ENCODE measurements at regions not wholly inside any gene's neighbourhood (a gene's known extent, or its start where the extent isn't known, plus 50 kb on each side); places are given as distances from the start of the nearest gene placed in this dataset.

DNA sequence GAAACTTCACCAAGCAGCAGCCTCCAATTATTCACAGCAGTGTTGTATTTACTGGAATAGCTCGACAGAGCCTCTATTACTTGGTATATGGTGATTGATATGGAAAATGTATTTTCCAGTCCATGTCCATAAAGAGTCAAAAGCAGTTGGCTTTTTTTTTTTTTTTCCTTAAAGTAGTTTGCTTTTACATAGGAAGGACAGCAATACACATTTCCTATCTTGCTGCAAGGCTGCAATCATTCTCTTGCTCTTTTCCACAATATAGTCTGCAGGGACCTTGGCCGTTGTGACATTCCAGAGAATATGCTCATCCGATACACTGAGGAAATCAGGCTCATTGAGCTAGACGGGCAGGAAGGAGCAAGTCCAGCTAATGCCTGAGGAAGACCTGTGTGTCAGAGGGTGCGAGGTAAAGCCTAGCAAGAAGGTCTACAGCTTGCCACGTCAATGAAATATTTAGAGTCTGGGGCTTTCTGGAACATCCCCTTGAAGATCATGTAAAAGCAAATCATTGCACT, 131.1 kb downstream of the ENGASE start:
- TF ChIP-seq, protein P1, sequence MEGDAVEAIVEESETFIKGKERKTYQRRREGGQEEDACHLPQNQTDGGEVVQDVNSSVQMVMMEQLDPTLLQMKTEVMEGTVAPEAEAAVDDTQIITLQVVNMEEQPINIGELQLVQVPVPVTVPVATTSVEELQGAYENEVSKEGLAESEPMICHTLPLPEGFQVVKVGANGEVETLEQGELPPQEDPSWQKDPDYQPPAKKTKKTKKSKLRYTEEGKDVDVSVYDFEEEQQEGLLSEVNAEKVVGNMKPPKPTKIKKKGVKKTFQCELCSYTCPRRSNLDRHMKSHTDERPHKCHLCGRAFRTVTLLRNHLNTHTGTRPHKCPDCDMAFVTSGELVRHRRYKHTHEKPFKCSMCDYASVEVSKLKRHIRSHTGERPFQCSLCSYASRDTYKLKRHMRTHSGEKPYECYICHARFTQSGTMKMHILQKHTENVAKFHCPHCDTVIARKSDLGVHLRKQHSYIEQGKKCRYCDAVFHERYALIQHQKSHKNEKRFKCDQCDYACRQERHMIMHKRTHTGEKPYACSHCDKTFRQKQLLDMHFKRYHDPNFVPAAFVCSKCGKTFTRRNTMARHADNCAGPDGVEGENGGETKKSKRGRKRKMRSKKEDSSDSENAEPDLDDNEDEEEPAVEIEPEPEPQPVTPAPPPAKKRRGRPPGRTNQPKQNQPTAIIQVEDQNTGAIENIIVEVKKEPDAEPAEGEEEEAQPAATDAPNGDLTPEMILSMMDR (conservative IDR thresholded peaks at IDR 0.05), result no peak
- no peak for TF ChIP-seq ZFX (IDR thresholded peaks at IDR 0.05)

Measured in C4-2B (cell line).